ENCODE measurements at regions not wholly inside any gene's neighbourhood (a gene's known extent, or its start where the extent isn't known, plus 50 kb on each side); places are given as distances from the start of the nearest gene placed in this dataset.
A peak's percentile ranks its signal among the peaks of the same experiment; 100 is the strongest.
"Not testable (repeated sequence)": the region's sequence is repeated elsewhere in the genome, so short reads cannot be mapped to it uniquely, and the experiment has no call there.

- H3K4me3 ChIP-seq (ENCODE audit: low read depth, low read length) = not testable (repeated sequence)
These were observed 2730.6 kb downstream of the RPIA start for GRCh38 chr2:91422102-91422501.

GRCh38 chr2:91427148-91427547 lies 2735.7 kb downstream of the RPIA start:
- H3K4me3 ChIP-seq (ENCODE audit: low read depth, low read length) = not testable (repeated sequence)

- H3K4me3 ChIP-seq (ENCODE audit: low read depth, low read length) = not testable (repeated sequence)
These were observed 2750.4 kb downstream of the RPIA start for GRCh38 chr2:91441932-91442245.

- peak overlapping the region; percentile 4 for H3K4me3 ChIP-seq (ENCODE audit: low read depth, low read length)
These were observed 2750.9 kb downstream of the RPIA start for GRCh38 chr2:91442246-91442905.

DNA sequence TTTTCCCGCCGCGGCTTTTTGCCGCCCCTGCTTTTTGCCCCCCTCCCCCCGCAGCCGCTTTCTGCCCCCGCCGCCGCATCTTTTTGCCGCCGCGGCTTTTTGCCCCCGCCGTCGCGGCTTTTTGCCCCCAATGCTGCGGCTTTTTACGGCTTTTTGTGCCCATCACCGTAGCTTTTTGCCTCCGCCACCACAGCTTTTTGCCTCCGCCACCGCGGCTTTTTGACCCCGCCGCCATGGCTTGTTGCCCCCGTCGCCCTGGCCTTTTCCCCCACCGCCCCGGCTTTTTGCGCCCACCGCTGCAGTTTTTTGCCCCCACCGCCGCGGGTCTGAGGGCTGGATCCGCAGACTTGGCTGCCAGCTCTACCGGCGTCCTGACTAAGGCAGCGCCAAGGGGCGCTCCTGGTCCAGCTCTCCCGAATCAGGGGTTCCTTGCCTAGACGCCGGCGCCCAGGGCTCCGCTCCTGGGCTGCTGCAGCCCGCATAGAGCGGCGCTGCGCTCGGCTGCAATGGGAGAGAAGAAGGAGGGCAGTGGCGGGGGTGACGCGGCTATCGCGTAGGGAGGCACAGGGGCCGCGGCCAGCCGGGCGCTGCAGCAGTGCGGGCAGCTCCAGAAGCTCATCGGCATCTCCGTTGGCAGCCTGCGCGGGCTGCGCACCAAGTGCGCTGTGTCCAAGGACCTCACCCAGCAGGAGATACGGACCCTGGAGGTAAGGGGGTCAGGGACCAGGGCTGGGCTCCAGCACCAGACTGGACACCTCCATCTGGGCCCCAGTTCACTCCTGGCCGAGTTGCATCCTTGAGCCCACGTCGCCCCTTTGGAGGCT lies 2751.6 kb downstream of the RPIA start:
- not testable (repeated sequence) for H3K4me3 ChIP-seq (ENCODE audit: low read depth, low read length)

- H3K4me3 ChIP-seq (ENCODE audit: low read depth, low read length) = not testable (repeated sequence)
These were observed 2752.2 kb downstream of the RPIA start for GRCh38 chr2:91443730-91444115.

GRCh38 chr2:91445705-91446104 lies 2754.2 kb downstream of the RPIA start:
- not testable (repeated sequence) for H3K4me3 ChIP-seq (ENCODE audit: low read depth, low read length)

DNA sequence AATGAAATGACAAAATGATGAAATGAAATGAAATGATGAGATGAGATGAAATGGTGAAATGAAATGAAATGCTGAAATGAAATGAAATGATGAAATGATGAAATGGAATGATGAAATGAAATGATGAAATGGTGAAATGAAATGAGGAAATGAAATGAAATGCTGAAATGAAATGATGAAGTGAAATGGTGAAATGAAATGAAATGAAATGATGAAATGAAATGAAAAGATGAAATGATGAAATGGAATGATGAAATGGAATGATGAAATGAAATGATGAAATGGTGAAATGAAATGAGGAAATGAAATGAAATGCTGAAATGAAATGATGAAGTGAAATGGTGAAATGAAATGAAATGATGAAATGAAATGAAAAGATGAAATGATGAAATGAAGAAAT lies 2755.0 kb downstream of the RPIA start:
- H3K4me3 ChIP-seq (ENCODE audit: low read depth, low read length) = not testable (repeated sequence)

GRCh38 chr2:91446915-91447314 lies 2755.4 kb downstream of the RPIA start:
- H3K4me3 ChIP-seq (ENCODE audit: low read depth, low read length) = not testable (repeated sequence)

DNA sequence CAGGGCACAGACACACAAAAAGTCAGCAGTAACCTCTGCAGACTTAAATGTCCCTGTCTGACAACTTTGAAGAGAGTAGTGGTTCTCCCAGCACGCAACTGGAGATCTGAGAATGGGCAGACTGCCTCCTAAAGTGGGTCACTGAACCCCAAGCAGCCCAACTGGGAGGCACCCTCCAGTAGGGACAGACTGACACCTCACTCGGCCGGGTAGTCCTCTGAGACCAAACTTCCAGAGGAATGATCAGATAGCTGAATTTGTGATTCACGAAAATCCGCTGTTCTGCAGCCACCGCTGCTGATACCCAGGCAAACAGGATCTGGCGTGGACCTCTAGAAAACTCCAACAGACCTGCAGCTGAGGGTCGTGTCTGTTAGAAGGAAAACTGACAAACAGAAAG lies 2756.0 kb downstream of the RPIA start:
- not testable (repeated sequence) for H3K4me3 ChIP-seq (ENCODE audit: low read depth, low read length)

DNA sequence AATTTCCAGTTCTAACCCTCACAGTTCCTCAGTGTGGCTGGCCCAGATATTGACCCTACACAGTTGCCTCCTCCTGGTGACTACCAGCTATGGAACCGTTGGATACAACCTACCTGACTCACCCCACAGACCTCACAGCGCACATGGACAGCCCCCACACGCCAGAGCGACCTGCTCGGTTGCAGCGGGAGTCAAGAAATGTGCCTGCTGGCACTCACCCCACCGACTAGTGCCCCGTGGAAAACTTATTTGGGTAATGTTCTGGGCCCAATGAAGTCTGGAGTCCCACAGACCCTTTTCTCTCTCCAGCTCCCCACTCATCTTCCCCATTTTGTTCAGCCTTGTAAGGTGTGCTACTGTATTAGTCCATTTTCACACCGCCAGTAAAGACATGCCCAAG lies 2770.8 kb downstream of the RPIA start:
- not testable (repeated sequence) for H3K4me3 ChIP-seq (ENCODE audit: low read depth, low read length)

- not testable (repeated sequence) for H3K4me3 ChIP-seq (ENCODE audit: low read depth, low read length)
These were observed 2771.5 kb downstream of the RPIA start for GRCh38 chr2:91463007-91463406.

- H3K4me3 ChIP-seq (ENCODE audit: low read depth, low read length) = not testable (repeated sequence)
These were observed 2775.4 kb downstream of the RPIA start for GRCh38 chr2:91466780-91467363.

GRCh38 chr2:91476244-91476935 lies 2784.9 kb downstream of the RPIA start:
- H3K4me3 ChIP-seq (ENCODE audit: low read depth, low read length) = not testable (repeated sequence)

DNA sequence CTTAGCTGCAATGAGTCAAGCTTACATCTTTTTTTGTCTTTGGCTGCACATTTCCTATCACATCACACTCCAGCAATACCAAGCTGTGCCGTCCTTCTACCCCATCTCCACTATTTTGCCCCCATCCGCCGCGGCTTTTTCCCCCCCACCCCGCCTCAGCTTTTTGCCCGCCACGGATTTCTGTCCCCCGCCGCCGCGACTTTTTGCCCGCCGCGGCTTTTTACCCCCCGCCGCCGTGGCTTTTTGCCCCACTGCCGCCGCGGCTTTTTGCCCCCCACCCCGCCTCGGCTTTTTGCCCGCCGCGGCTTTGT lies 2785.4 kb downstream of the RPIA start:
- not testable (repeated sequence) for H3K4me3 ChIP-seq (ENCODE audit: low read depth, low read length)

DNA sequence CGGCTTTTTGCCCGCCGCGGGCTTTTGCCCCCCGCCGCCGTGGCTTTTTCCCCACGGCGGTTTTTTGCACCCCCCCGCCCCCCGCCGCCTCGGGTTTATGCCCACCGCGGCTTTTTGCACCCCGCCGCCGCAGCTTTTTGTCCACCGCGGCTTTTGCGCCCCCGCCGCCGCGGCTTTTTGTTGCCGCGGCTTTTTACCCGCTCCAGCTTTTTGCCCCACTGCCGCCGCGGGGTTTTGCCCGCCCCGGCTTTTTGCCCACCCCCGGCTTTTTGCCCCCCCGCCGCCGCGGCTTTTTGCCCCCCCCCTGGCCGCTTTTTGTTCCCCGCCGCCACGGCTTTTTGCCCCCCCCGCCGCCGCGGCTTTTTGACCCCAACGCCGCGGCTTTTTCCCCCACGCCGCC lies 2785.8 kb downstream of the RPIA start:
- H3K4me3 ChIP-seq (ENCODE audit: low read depth, low read length) = not testable (repeated sequence)

DNA sequence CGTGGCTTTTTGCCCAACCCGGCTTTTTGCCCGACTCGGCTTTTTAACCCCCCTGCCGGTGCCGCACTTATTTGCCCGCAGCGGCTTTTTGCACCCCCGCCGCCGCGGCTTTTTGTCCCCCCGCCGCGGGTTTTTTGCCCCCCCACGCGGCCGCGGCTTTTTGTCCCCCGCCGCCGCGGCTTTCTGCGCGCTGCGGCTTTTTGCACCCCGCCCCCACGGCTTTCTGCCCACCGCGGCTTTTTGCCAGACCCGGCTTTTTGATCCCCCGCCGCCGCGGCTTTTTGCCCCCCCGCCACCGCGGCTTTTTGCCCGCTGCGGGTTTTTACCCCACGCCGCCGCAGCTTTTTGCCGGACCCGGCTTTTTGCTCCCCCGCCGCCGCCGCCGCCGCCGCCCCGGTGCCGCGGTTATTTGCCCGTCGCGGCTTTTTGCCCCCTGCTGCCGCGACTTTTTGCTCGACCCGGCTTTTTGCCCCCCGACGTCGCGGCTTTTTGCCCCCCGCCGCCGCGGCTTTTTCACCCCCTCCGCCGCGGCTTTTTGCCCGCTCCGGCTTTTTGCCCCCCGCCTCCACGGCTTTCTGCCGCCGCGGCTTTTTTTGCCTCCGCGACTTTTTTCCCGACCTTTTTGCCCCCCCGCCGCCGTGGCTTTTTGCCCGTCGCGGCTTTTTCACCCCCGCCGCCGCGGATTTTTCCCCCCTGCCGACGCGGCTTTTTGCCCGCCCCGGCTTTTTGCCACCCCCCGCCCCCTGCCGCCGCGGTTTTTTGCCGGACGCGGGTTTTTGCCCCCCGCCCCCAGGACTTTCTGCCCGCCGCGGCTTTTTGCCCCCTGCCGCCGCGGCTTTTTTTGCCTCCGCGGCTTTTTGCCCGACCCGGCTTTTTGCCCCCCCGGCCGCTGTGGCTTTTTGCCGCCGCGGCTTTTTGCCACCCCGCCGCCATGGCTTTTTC lies 2786.5 kb downstream of the RPIA start:
- no peak overlapping the region for H3K4me3 ChIP-seq (ENCODE audit: low read depth, low read length)

- H3K4me3 ChIP-seq (ENCODE audit: low read depth, low read length) = not testable (repeated sequence)
These were observed 2787.6 kb downstream of the RPIA start for GRCh38 chr2:91478851-91479718.

- not testable (repeated sequence) for H3K4me3 ChIP-seq (ENCODE audit: low read depth, low read length)
These were observed 2793.8 kb downstream of the RPIA start for GRCh38 chr2:91485226-91485625.
